Stimulated activated naive CD4-positive, alpha-beta T cell treated with Interleukin-2 at 50 U/mL for 16 hours (primary cell): ENCODE measurements at regions not wholly inside any gene's neighbourhood (a gene's known extent, or its start where the extent isn't known, plus 50 kb on each side); places are given as distances from the start of the nearest gene placed in this dataset.

Experiments used
- DNase-seq: peaks from one replicate; lab custom pipeline; 2025; lab: John Stamatoyannopoulos, UW

DNA sequence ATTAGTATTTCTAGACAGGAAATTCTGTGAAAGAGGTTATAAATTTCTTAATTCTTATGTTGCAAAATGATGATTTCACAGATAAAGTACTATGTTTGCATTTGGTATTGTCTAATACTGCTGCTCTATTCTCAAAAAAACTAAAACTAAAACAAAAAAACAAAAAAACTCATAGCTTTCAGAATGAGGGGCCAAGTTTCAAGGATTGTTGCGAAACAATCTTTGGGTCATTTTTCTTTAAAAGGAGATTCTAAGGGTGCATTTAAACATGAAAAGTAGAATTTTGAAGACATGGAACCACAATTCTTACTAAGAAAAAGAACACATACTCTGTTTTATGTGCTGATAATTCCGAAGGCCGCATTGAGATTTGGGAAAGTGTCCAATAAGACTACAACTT, 645.1 kb downstream of the ADGRL2 start:
- no peak for DNase-seq

- no peak for DNase-seq
Observed at GRCh38 chr1:82445132-82445531, 644.4 kb downstream of the ADGRL2 start.

DNA sequence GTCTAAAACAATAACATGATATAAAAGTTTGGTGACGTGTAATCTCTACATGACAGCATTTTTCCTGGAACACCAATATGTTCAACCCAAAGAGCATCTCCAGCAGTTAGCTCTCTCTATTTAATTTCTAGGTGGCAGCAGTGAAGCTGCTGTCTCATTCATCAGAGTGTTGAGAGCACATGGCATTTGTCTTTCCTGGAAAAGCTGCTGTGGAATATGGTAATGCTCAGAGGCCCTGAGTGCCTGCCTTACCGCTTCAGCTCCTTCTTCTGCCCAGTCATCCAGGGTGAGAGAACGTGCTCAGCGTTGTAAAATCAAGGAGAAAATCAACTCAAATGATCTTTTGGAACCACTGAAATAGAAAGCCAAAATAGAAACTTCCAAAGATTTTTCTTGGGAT, 640.7 kb downstream of the ADGRL2 start:
- no peak for DNase-seq

DNA sequence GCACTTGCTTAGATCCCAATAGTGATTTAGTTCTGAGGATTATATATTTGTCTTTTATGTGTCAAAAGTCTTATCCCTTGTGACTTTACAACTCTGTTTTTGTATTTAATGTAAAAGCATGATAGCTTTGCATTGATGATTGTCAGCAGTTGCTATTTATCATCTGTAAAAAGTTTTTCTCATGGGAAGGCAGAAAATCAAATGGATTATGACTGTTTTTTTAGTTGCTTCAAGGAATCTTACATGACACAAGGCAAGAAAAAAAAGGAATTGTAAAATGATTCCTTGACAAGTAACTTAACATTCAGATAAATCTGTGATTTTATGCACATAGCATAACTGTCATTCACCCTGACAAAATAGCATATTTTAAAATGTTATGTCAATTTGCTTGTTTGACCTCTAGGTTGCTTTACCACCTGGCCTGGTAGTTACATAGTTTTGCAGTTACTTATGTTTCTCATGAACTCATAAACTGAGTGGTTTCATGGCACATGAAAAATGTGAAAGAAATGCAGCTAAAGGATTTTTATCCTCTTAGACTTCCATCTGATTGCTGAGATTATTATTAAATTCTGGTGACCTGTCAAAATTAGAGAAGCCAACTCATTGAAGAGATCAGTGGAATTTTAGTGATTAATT, 622.6 kb downstream of the ADGRL2 start:
- no peak for DNase-seq

GRCh38 chr1:82421782-82422181, 621.0 kb downstream of the ADGRL2 start:
- no peak for DNase-seq

DNA sequence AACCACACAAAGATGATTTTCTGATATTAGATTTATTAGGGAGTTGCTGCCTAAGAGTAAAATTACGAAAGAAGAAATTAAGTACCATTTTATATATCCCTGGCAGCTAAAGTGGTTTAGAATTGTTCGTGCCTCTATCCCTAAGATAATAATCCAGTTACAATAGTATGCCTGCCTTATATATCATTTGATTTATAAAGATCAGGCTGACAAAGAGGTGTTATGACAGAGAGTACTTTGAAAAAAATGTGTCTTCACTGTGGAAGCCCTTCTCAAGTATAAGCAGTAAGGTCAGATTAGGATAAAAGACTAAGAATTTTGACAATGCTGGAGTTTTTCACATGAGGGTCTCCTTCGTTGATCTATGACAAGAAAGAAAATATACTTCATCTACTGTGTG, 619.9 kb downstream of the ADGRL2 start:
- no peak for DNase-seq

- DNase-seq = no peak
Observed at GRCh38 chr1:82411605-82412004, 610.9 kb downstream of the ADGRL2 start.

DNA sequence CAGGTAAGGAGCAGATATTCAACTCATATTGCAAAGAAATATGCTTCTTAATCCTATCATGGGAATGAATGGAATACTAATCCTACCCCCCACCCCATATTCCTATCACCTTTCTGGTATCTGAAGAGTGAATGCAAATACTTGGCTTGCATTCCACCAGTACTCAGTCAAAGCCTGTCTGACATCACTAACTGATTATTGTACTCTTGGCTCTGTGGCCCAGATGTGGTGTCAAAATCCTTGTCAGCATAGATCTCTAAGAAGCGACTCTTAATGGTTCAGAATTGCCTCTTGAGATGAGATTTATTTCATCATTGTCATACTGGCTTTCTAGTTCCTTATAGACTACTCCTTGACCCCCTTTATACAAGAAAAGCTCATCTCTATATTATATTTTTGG, 604.6 kb downstream of the ADGRL2 start:
- DNase-seq = no peak

DNA sequence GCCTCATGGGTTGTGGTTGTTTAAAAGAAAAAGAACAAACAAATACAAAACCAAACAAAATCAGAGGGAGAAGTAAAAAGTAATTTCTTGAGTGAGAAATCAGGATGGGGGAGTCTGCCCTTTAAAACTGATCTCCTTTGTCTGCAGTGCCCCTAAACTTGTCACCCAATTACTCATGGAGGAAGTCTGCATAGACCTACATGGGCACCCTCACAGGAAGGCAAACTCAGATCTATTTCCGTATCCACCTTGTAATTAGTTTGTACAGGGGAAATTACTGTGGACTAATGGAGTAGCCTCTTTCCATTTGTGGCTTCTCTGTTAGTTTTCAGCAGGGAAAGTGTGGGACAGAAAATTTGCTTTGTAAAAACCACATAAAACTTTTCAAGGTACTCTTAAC, 600.4 kb downstream of the ADGRL2 start:
- no peak for DNase-seq

DNA sequence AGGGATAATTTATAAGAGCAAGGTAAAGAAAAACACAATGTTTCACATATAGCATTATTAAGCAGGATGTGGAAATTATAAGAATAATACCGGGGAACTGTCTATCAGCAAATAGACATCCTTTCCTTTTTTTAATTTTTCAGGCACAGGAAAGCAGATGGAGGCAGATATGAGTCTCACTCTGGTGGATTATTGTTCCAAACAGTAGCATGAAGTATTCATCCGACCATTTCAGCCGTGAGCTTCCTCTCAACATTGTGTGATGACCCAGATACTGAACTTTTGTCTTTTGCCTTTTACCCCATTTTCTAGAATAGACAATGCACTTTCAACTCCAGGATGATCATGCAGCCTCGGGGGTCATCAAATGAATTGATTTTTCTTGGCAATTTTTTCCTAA, 599.8 kb downstream of the ADGRL2 start:
- DNase-seq = no peak

- DNase-seq = no peak
Observed at GRCh38 chr1:82399093-82399492, 598.4 kb downstream of the ADGRL2 start.

DNA sequence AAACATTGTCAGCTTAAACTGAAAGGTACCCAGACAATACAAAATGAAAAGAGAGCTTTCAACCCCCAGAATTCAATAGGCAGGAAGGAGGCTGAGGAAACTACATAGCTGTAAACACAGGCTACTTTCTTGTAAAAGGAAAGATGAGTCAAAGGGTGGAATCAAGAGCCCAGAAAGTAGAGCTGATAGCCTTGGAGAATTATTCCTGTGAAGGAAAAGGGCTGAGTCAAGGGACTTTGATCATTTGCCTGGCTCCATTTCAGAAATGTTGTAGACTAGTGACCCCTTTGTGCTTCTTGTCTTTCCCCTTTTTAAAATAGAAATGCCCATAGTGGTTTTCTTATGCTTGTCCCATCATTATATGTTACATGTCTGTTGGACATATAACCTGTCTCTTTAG, 597.6 kb downstream of the ADGRL2 start:
- DNase-seq = no peak

DNA sequence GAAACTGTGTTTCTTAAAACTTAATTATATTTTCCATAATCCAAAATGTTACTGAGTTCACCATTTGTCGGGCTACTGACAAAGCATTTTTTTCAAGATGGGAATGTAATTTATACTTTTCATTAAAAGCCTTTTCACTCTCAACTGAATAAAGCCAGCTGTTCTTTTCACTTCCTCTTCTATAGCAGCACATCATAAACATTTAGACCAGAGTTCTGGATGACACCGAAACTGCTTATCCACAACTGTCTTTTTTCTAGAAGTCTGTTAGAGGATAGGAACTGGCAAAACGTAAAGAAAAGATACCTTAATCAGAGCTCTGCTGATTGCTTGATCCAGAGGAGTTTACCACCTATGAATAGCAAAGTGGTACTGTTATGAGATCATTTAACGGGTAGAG, 594.7 kb downstream of the ADGRL2 start:
- DNase-seq = no peak

DNA sequence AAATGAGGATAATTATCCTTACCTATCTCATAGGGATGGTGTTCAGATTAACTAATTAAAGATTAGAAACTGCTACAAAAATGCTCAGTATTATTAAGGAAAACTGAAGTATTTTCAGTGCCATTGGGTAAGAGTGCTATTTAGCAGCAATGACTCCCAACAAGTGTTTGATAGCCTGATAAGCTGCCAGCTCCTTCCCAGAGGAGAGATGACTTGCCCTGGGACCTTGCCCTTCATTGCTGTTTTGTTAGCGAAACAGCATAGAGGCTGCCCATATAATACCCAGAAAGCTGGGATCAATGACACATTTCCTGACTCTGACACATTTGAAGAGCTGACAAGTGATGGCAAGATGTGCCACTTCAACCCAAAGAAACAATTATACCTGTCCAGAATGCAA, 592.2 kb downstream of the ADGRL2 start:
- no peak for DNase-seq

GRCh38 chr1:82392513-82392912, 591.8 kb downstream of the ADGRL2 start:
- DNase-seq = no peak

- no peak for DNase-seq
Observed at GRCh38 chr1:82391712-82392111, 591.0 kb downstream of the ADGRL2 start.

- DNase-seq = no peak
Observed at GRCh38 chr1:82390627-82391026, 589.9 kb downstream of the ADGRL2 start.

GRCh38 chr1:82388679-82389078, 587.9 kb downstream of the ADGRL2 start:
- DNase-seq = no peak

GRCh38 chr1:82387012-82387366, 586.3 kb downstream of the ADGRL2 start:
- DNase-seq = no peak

DNA sequence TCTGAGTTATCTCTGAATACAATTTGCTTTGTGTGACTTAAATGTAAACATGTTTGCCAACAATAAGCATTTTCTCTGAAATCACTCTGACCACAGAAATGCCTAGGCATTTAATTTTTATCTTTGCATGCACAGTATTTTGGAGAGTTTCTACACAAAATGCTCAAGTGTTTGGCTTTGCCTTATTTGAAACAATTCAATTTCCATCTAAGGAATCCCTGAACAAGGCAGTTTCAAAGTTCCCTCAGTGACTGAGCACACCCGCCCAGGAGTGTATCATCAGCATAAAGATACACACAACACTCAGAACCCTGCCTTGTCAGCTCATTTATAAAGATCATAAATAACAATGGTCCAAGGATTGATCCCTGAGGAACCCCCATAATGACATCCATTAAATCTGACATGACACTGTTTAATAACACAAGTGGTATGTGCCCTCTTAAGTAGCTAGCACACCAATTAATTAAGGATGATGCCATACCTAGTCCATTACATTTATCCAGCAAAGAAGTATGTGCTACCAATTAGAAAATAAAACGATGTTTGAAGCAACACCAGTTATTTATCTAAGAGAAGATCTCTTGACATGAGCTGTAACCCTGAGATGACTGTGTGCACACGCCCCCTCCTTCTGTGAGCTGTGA, 585.8 kb downstream of the ADGRL2 start:
- no peak for DNase-seq

GRCh38 chr1:82384776-82385175, 584.0 kb downstream of the ADGRL2 start:
- no peak for DNase-seq

GRCh38 chr1:82377201-82377884, 576.6 kb downstream of the ADGRL2 start:
- DNase-seq = no peak

DNA sequence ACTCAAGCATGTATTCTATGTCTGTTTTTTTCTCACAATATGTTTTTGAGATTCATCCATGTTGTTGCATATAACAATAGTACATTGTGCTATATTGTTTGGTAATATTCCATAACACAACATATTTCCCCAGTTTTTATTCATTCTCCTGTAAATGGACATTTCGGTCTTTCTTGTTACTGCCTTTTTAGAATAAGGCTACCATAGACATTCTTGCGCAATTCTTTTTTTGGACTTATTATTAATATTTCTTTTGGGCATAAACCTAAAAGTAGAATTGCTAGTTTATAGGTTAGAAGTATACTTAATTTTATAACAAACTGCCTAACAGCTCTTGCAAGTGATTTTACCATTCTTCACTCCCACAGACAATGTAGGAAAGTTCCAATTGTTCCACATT, 573.0 kb downstream of the ADGRL2 start:
- DNase-seq = no peak
